Stimulated activated CD4-positive, alpha-beta T cell treated with anti-CD3 and anti-CD28 coated beads, Interleukin-4, amount 100 ng/mL, for 48 hours (primary cell): ENCODE measurements at regions not wholly inside any gene's neighbourhood (a gene's known extent, or its start where the extent isn't known, plus 50 kb on each side); places are given as distances from the start of the nearest gene placed in this dataset.

ENCODE experiments used
- DNase-seq, 2 donors: peaks; one replicate each; pipeline ENCODE4 v3.0.0-alpha.2; 2020; ENCODE audit warnings: low read depth in 2 of 2

DNA sequence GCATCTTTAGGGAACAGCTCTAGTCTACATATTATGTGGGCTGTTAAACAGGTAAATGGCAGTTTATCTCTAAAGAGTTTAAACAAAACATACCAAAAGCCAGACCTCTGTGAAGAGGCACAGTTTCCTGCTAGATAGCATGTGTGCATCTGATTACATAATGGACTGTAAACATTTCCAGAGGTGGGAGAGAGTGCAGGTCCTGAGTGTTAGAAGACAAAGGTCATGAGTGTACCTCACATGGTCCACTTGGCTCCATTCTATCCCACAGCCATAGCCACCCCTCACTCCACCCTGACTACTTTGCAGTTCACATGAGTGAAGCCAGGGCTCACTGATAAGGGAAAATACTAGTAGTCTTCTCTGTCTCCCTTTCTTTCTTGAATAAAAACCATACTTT, 233.4 kb downstream of the MTX2 start:
- no peak for DNase-seq

DNA sequence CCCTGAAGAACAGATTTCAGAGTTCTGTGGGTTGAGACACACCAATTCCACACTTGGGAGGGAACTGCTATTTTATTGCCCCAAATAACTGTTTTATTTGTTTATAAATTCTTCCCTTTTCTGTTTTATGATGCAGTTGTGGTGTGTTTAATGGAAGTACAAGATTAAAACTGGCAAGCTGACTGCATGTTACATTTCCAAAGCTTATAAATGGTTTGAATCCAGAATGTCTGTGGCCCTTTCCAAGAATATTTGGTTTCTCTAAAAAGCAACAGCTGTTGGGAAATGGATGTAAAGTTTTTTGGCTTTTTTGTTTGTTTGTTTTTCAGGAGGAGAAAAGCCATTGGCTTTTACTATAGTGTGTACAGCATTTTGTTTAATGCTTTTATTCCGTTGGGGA, 234.5 kb downstream of the MTX2 start:
- DNase-seq, result no peak

DNA sequence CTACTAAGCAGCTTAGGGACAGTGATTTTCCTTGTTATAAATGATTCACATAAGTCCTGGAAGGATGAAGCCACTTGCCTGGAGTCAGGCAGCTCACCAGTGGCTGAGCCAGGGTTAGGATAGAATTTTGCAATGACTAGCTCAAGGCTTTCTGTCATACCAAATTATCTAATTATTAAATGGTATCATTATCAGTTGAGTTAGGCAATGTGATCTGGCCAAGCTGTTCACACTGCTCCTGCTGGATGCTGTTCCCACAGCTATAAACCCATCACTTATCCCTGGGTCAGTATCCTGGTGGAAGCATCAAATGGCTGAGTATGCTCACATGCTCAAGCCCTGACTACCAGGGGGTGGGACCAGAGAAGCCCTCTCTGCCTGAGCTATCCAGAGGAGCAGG, 235.2 kb downstream of the MTX2 start:
- DNase-seq, result no peak

DNA sequence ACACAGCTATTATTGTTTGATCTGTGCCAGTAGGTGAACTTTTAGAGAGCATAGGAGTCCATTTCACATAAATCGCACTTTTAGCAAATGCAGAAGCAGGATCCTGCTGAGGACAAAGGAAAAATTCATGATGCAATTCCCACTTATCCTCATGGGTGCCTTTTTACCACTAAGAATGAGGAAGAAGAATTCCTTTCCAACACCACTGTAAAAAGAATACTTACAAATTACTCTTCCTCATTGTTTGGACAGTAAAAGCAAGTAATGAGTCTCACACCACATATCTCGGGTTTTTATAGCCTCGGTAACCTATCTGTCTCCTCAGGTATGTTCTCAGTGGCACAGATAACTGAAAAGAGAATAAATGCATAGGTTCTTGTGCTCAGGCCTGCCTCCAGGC, 238.5 kb downstream of the MTX2 start:
- no peak for DNase-seq

DNA sequence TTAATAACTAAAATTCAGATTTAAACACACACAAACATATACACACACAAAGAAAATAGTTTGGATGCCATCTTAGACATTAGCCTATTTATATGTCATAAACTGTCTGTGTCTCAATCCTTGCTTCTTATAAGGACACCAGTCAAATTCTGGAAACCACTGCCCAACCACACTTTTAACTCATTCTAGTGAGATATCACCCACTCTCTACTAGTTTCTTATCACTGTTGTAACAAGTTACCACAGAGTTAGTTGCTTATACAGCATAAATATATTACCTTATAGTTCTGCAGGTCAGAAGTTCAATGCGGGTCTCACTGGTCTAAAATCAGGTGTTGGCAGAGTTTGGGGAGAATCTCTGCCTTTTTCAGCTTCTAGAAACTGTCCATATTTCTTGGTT, 239.1 kb downstream of the MTX2 start:
- DNase-seq, result no peak

DNA sequence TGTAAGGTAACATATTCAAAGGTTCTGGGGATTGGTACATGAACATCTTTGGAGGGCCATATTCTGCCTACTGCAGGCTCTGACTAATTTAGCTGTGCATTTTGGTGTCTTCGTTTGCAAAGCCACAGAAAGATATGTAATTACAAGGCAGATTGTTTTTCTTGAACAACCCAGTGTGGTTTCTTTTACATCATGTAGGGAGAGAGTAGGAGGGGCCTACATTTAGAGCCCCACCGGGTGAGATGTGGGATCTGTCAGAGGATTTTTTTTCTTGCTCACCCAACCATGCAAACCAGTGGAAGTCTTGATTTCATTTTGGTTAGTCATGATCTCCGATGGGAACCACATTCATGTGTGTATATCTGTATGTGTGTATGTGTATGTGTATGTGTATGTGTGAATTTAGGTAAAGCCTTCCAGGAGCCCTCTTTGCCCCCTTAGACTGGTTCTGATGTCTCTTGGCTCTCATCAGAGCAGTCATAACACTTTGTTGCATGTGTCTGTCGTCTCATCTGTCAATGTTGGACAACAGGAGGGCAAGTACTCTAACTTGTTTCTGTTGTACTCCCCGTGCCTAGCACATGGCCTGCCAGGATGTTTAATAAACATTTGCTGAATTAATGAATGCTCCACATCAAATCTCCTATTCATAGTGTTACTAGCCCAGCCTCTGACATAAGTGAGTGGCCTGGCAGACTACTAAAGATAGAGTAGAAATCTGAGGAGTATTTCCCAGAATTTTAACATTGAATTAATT, 239.9 kb downstream of the MTX2 start:
- no peak for DNase-seq

DNA sequence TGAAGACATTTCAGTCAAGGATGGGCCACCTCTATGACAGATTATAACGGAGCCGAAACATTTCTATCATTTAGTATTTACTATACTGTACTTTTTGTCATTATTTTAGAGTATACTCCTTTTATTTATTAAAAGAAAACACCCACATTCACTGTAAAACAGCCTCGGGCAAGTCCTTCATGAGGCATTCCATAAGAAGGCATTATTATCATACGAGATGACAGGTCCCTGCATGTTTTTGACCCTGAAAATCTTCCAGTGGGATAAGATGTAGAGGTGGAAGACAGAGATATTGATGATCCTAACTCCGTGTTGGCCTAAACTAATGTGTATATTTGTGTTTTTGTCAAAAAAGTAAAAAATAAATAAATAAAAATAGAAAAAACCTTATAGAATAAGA, 245.0 kb downstream of the MTX2 start:
- DNase-seq, result no peak

DNA sequence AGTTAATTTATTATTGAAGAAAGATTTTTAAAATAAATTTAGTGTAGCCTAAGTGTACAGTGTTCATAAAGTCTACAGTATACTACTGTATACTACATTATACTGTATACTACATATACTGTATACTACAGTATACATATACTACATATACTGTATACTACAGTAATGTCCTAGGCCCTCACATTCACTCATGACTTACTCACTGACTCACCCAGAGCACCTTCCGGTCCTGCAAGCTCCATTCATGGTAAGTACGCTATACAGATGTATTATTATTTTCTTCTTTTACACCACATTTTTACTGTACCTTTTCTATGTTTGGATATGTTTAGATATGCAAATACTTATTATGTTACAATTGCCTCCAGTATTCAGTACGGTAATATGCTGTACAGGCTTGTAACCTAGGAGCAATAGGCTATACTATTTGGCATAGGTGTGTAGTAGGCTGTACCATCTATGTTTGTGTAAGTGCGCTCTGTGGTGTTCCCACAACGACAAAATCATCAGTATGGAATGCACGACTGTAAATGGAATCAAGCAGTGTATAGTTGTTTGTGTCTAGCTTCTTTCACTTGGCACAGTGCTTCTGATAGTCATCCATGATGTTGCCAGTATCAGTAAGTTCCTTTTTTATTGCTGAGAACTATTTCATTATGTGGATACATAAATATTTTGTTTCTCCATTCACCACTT, 245.7 kb downstream of the MTX2 start:
- DNase-seq, result no peak

DNA sequence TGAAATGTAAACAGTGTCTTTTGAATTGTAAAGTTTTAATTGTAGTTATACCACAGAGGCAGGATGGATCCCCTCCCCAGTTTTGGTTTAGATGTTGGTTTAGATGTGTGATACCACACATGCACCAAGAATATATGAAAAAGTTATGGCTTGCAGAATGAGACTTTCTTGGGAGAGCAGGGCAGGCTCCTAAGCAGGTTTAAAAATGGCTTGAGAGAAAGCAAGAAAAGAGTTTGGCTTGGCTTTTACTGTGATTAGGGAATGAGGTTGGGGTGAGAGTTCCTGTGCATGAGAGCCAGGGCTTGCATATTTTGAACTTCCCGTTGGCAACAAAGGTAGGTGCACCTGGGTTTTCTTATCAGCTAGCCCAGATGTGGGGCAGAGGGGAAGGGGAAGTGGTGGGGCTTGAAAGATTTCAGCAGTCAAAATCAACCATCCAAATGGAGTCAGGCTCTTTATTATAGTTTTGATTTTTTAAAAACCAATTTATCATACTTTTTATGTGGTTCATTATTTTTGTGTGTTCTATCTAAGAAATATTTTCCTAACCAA, 246.9 kb downstream of the MTX2 start:
- DNase-seq, result no peak

DNA sequence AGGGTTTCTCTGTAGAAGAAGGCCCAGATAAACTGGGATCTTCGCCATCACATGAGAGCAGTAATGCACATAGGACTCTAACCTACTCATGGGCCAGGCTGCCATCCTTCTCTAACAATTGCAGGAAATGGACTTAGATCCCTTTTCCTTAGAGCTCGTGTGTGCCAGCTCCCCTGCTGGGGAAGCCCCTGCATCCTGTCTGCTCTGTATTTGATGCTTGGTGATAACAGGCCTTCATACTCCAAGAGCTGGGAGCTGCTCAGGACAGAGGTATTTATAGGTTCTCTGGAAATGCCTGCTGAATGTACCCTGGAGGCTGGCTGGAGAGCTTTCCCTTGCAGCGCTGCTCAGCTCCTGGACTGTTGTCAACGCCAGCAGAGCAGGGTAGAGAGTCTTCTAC, 249.6 kb downstream of the MTX2 start:
- DNase-seq, result no peak

DNA sequence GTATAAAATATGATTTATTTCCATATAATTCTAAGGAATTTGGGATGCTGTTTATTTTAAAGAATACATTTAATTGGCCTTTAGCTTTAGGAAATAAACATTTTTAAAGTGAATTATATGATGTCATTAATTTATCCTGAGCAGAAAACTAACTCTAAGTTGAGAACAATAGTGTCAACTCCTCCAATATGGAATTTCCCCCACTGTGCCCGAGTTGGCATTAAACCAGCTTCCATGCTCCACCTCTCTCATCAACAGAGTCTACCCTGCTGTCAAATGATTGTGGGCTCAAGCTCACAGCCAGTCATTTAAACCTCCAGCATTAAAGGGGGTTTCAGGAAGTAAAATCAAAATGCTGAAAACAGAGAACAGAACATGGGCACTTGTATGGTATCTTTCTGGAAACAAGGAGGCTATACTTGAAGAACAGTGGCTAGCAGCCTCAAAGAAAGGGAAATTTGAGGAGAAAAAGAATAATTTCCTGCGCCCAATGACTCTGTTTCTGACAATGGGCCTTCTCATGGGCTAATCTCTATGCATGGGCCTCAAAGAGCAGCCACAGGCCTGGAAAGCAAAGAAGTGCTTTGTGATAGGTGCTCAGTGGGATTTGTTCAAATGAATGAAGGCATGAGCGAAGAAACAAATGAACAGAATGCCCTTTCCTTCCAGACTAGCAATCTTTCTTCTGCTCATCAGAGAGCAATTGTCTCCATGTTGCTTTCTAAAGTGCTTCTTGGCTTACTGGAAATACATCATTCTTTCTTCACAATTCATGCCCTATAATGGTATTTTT, 252.8 kb downstream of the MTX2 start:
- DNase-seq, result no peak

DNA sequence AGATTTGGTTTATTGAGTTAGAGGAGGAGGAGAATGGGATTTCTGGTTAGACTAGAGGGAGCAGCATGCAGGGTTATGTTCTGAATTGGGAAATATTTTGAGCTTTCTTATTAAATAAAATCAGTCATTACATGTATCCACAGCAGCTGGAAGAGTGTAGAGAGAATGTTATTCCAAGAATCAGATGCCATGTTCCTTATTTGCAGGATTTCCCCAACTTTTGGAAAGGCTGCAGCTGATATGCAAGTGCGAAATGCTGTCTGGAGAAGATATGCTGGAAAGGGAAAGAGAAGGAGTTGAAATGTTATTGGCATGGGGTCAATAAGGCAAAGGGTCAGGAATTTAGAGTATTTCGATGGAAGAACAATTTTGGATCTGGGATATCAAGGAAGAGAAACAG, 255.8 kb downstream of the MTX2 start:
- DNase-seq, result no peak

DNA sequence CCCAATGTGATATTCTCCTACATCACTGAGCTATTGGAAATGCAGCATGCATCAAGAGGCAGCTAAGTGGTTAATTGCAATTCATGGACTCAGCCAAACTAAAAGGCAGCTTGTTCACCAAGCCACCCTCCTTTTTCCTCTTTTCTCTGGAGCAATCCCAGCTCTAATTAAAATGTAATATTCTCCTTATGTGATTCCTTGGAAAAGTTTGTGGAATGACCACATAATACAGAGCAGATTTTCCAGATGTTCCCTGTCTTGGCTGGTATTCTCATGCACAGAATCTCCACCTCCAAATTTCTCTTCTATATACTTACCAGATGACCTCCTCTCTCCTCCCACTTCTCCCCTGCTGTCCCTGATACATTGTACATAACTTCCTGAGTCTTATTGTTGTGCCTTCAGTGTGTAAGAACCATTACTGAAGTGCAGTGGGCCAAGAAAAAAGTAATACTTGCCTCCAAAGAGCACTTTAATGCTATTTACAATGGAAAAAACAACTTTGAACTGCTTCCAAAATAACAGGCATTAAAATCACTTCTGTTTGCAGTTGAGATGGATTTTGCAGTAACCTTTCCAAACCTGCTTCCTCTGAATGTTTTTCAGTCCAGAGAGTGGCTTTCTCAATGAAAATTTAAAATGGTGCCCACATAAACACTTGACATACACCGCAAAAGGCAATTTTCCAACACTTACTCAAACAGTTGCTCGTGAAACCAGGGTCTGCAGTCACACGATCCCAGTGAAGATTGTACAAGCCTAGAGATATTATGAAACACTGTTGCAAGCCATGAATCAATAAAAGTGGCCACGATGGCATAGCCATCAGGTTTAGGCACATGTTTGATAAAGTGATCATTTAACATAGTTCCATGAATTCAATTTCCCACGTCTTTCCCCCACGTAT, 258.0 kb downstream of the MTX2 start:
- DNase-seq, result no peak

DNA sequence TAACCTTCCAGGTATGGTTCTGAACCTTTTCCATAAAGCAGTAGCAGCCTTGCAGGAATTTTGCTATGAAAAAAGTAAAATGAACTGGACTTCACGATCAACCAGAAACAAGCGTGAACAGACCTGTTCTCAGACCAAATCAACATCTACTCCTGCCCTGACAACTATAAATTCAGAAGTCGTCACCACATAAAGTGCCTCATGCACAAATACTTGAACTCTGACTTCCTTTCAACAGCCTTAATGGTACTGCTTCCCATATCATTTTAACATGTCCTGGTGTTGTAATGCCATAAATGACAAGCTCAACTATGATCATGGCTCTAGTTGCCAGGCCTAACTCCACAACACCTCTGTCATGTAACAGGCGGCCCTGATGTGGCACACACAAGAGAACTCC, 262.4 kb downstream of the MTX2 start:
- no peak for DNase-seq

DNA sequence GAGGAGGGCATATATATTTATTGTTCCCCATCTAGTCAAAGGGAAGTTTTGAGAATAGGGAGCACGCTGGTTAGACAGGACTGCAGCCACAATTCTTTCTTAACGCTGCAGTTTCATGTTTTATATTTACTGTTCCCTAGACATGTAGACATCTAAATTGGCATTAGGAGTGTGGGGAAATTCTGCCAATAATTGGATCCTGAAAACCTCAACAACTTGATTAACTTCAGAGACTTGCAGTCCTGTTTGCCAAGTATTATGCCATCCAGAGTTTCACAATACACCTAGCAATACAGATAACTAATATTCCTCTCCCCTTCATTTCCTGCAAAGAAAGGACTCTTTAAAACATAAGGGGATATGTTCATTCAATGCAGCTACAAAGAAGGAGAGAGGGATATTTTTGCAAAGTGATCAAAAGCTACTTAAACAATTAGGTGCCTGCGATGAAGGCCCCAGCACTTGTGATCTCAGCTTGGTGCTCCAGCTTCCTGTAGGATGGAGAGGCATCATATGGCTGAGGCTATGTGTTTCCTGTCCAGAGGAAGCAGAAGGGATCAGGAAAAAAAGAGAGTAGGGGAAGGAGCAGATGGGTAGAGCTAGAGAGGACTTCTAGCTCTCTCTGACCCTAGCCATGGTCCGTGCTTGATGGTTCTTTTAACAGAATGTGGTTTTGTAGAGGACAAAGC, 264.4 kb downstream of the MTX2 start:
- no peak for DNase-seq

DNA sequence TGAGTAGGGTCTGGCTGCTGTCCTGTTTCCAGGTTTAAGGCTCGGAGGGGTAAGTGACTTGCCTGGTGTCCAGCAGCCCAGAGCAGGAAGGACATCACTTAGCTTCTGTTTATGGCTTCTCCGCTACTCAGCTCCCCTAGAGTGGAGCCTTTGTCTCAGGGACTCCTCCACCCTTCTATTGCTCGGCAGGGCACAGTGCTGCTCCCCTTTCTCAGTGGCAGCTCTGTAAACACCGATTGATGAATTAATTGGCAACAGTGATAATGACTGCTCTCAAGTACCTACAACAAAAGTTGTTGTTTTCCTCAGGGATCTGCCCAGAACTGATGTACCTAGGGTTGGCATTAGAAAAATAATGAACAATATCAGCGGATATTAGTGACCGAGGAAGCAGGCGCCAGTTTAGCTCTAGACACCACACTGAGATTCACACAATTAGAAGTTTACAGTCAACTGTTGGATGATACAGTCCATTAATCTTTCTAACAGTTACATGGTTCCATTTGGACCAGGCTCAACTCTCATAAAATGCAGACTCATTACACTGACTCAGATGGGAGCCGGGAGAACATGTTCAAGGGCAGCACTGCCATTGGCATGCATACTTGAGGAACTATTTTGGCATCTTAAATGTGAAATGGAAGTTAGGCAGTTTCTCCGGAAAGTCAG, 265.7 kb downstream of the MTX2 start:
- no peak for DNase-seq

DNA sequence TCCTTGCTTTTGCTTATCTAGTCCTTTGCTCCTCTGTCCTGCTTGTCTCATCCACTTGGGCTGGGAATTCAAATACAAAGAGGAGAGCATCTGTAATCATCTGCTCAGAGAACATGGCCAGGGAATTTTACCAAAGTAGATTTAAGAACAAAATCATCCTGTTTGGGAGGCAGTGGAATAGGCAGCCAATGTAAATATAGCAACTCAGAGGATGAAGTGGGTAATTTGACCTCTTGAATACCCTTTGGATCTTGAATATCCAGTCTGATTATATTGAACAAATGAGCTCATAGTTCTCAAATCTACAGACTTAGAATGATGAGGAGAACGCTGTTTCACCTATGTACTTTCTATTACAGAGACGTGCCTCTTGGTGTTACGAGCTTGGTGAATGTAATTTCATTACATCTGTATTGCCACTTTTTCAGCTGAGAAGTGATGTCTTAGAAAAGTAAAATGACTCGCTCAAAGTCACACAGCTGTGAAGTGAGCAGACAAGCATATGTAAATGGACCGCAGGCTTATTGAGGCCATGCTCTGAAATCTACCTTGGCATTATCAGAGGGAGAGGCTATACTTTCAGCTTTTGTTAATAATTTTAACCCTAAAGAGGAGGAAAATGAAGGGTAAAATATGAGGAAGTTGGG, 266.3 kb downstream of the MTX2 start:
- no peak for DNase-seq

DNA sequence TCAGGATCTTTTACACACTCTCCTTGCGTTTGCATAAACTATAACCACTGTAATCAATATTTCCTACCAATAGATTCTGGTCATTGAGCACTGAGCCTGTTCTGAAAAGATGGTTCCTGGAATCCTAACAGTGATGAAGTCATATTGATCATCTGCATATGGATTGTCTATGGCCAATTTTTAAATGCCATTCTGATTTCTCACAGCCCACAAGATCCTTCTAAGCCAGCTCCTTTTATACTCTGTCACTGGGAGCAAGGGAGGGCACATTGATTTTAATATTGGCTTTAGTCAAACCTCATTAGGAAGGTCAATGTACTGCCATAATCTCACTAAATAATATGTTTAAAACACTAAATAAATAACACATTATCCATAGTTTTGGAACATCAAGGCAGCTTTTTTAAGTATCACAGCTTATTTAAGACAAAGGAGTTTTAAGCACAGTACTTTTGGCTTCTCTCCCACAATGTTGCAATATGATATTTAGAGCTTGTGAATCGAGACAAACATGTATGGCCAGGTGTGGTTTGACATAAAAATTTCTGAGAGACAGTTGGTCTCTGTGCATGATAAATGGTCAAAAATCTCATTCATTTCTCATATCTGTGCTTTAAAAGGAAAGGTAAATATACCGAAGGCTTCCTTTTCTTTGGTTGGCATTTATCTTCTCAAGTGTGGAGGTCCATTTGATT, 267.3 kb downstream of the MTX2 start:
- DNase-seq, result no peak

DNA sequence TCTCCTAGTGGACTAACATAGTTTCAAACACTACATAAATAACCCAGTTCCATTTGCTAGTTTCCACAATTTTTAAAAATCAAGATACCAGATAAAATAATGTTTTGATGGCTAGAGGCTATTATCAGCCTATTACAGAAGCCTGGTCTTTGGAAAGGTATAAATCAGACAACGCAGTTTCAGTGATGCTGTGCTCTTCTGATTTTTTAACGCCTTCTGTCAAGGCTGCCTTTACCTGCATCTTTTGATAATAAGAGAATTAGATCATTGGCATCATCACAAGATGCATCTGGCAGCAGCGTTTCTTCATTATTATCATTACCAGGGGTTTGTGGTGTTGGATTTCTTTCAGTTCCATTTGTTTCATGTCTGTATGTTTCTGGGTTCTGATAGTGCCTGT, 268.7 kb downstream of the MTX2 start:
- no peak for DNase-seq
